Stimulated activated CD4-positive, alpha-beta T cell treated with anti-CD3 and anti-CD28 coated beads, Interleukin-15, amount 100 ng/mL, for 24 hours (primary cell): ENCODE measurements at regions not wholly inside any gene's neighbourhood (a gene's known extent, or its start where the extent isn't known, plus 50 kb on each side); places are given as distances from the start of the nearest gene placed in this dataset.

Experiments
- DNase-seq: peaks from one replicate; pipeline ENCODE4 v3.0.0-alpha.2; 2020

DNA sequence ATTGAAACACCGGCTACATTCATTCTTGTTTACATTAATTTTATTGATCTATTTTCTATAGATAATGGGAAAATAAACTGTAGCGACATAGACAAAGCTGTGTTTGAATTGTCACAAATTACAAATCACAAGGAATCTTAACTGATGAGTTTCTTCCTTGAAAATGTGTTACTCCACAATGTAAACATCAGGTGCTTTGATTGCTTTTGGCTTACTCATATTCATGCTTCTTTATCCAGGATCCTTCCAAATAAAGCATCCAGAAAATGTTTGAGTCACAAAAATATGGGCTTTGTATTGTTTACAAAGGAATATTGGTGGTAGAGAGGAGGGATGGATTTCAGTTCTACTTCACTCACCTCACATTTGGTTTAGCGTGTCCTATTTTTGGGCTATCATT, 64.0 kb downstream of the BMP2 start:
- no peak for DNase-seq

- no peak for DNase-seq
These were observed 65.3 kb downstream of the BMP2 start for GRCh38 chr20:6832811-6833210.

- DNase-seq = no peak
These were observed 68.1 kb downstream of the BMP2 start for GRCh38 chr20:6835609-6836008.

DNA sequence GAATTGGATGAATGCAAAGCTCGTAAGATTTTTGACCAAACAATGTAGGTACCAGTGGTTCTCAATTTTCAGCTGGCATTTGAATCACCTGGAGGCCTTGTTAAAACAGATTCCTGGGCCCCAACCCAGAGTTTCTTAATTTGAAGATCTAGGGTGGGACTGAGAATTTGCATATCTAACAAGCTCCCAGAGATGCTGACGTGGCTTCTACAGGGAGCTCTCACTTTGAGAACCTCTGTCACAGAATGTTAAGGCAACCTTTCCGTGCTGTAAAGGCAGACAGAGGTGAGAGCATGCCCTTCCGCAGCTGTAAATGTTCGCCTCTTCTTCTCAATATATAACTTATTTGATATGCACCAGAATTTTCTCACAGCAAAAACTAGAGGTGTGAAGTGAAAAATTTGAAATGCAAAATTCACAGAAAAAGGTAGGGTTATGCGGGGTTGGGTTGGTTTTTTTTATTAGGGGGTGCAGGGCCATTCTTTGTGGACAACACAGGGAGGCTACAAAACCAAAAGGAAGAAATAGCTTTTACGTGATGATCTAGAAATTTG, 69.4 kb downstream of the BMP2 start:
- no peak for DNase-seq

- no peak for DNase-seq
These were observed 70.2 kb downstream of the BMP2 start for GRCh38 chr20:6837730-6838129.

- DNase-seq = no peak
These were observed 70.8 kb downstream of the BMP2 start for GRCh38 chr20:6838181-6838826.

DNA sequence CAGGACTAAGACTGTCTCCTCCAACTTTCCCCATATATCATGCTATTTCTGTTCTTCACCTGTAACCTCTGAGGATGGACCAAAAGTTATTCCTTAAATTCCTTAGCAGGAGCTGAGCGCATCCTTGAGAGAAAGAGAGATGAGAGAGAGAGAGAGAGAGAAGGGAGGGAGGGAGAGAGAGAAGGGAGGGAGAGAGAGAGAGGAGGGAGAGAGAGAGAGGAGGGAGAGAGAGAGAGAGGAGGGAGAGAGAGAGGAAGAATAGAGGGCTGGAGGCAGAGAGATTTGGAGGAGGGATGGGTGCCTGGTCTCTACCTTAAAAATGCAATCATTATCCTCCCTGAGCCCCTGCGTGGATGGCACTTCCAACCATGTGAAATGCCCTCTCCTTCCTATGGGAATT, 73.6 kb downstream of the BMP2 start:
- no peak for DNase-seq

DNA sequence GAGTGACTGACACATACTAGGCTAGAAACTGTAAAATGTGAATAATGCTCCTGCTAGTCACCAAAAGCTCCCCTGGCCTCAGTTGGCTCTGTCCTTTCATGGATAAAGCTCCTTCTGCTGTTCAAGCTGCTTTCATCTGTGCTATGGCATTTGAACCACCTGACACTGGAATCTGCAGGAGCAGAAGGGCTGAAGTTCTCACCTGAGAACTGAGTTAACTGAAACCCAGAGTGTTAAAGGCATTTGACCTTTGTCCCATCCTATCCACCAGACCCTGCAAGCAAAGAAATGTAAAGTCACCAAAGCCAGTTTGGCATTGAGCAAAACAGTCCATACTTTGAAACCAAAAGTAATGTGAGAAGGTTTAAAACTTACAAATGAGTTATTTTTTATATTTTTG, 77.7 kb downstream of the BMP2 start:
- no peak for DNase-seq

DNA sequence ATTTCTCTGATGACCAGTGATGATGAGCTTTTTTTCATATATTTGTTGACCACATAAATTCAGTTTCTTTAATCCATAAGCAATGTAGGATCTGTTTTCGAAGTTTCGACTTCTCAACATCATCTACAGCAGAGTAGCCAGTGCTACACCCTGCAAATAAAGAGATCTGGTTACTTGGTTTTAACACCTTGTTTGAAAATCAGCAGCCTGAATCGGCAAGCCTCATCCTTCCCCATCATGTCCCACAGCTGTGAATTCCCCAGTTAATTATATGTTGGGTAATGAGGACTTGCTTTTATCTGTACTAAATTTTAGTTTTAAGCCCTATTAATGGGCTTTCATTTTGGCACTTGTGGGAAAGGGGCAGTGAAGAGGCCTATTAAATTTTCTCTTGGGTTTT, 80.6 kb downstream of the BMP2 start:
- no peak for DNase-seq

GRCh38 chr20:6848992-6849391, 81.5 kb downstream of the BMP2 start:
- DNase-seq = no peak

GRCh38 chr20:6851136-6851535, 83.7 kb downstream of the BMP2 start:
- DNase-seq = no peak

DNA sequence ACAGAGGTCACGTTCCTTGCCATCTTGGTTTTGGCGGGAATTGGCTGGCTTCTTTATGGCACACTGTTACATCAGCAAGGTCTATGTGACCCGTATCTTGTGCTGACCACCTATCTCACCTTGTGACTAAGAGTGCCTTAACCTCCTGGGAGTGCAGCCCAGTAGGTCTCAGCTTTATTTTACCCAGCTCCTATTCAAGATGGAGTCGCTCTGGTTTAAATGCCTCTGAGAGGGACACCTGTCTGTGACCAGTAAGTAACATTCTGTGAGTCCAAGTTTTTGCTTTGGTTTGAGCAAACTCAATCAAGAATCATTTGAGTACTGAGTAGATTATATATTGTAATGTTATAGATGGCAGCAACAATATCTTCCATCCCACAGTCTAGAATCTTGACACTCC, 85.0 kb downstream of the BMP2 start:
- DNase-seq = no peak

- DNase-seq = no peak
These were observed 87.6 kb downstream of the BMP2 start for GRCh38 chr20:6855104-6855503.

- no peak for DNase-seq
These were observed 88.3 kb downstream of the BMP2 start for GRCh38 chr20:6855796-6856195.

GRCh38 chr20:6857927-6858326, 90.4 kb downstream of the BMP2 start:
- no peak for DNase-seq

GRCh38 chr20:6863355-6863754, 95.9 kb downstream of the BMP2 start:
- no peak for DNase-seq

DNA sequence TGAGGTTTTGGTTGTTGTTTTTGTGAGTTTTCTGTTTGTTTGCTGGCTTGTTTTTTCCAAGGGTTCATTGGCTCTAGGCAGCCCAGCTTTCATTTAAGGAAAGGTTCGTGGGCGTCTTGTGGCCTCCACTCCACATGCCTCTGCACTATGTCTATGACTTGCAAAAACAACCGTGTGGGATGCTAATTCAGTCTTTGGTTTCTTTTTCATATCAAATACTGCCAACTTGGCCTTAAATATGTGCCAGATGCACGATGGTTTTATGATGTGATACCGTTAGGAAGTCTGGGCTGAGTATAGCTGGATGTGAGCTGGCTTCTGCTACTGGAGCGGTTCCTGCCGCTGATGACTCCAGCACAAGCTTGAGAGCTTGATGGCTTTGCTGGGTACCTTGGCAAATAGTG, 96.3 kb downstream of the BMP2 start:
- DNase-seq = no peak

GRCh38 chr20:6864740-6865139, 97.3 kb downstream of the BMP2 start:
- no peak for DNase-seq

GRCh38 chr20:6866741-6867140, 99.3 kb downstream of the BMP2 start:
- DNase-seq = no peak

GRCh38 chr20:6868861-6869260, 101.4 kb downstream of the BMP2 start:
- DNase-seq = no peak

- DNase-seq = no peak
These were observed 103.1 kb downstream of the BMP2 start for GRCh38 chr20:6870559-6870958.

DNA sequence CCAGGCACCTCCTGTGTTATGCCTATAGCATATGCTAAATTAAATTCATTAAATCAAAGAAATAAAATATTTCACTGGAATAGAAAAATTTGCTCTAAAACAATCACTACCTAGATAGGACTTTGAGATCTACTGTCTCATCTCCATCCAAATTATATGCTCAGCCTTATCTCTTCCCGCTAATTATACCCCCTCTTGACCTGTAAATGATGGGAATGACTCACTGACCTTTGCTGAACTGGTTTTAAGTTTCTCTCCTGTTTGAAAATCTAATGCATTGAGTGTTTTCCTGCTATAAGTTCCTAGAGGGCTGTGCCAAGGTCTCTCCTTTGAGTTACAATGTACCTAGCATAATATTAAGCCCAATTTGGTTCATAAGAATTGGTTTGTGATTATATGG, 110.1 kb downstream of the BMP2 start:
- no peak for DNase-seq

GRCh38 chr20:6882561-6883291, 115.2 kb downstream of the BMP2 start:
- no peak for DNase-seq

GRCh38 chr20:6884114-6884513, 116.6 kb downstream of the BMP2 start:
- DNase-seq = no peak
